DND-41 (cell line): ENCODE measurements at regions not wholly inside any gene's neighbourhood (a gene's known extent, or its start where the extent isn't known, plus 50 kb on each side); places are given as distances from the start of the nearest gene placed in this dataset.

ENCODE experiments used
- ATAC-seq: fragments of 200-7000 bp; cut with Tn5 transposase; 3 replicates; pipeline ENCODE4 v1.9.1; 2021; ENCODE audit warnings: low read depth; ENCODE audit not compliant: insufficient read depth
- DNase-seq: peaks from one replicate; pipeline ENCODE4 v3.0.0-alpha.2; 2020
- H2AFZ ChIP-seq: 2 replicates; pipeline ENCODE4 v1.6.0; 2012; ENCODE audit warnings: low read depth, low read length
- H3K27ac ChIP-seq: 2 replicates; pipeline ENCODE4 v1.5.1; 2012; ENCODE audit warnings: low read length, inconsistent platforms
- H3K27me3 ChIP-seq: fragments of 200-600 bp; sonication (generic); 2 replicates; pipeline ENCODE4 v1.6.0; 2012; ENCODE audit warnings: low read length, mild to moderate bottlenecking, inconsistent platforms; ENCODE audit not compliant: insufficient read depth, poor library complexity
- H3K36me3 ChIP-seq: 2 replicates; pipeline ENCODE4 v1.5.1; 2012; ENCODE audit warnings: low read length, inconsistent platforms; ENCODE audit not compliant: insufficient read depth
- H3K4me1 ChIP-seq: 2 replicates; pipeline ENCODE4 v1.5.1; 2012; ENCODE audit warnings: mild to moderate bottlenecking, low read length; ENCODE audit not compliant: insufficient read depth
- H3K4me2 ChIP-seq: 2 replicates; pipeline ENCODE4 v1.6.0; 2012; ENCODE audit warnings: mild to moderate bottlenecking, moderate library complexity, low read length, inconsistent platforms; ENCODE audit not compliant: insufficient read depth
- H3K4me3 ChIP-seq, 2 experiments: fragments of 200-600 bp in 1 of 2; shearing (Covaris generic) in 1 of 2; 2 replicates each; pipeline ENCODE4 v1.5.1; 2012 to 2016; ENCODE audit warnings: inconsistent platforms in 2 of 2, low read length in 2 of 2, mild to moderate bottlenecking in 2 of 2, low read depth in 1 of 2, moderate library complexity in 1 of 2
- H3K79me2 ChIP-seq: 2 replicates; pipeline ENCODE4 v1.6.0; 2012; ENCODE audit warnings: low read length, inconsistent platforms; ENCODE audit not compliant: insufficient read depth
- H3K9ac ChIP-seq: 2 replicates; pipeline ENCODE4 v1.6.0; 2012; ENCODE audit warnings: low read depth, mild to moderate bottlenecking, inconsistent platforms, low read length, moderate library complexity
- H3K9me3 ChIP-seq: 2 replicates; pipeline ENCODE4 v1.5.1; 2012; ENCODE audit warnings: low read length, moderate library complexity, mild to moderate bottlenecking, inconsistent platforms; ENCODE audit not compliant: insufficient read depth, severe bottlenecking
- H4K20me1 ChIP-seq: 2 replicates; pipeline ENCODE4 v1.6.0; 2012; ENCODE audit warnings: low read length; ENCODE audit not compliant: insufficient read depth
- CTCF ChIP-seq: IDR thresholded peaks from 2 replicates; pipeline ENCODE4 v1.5.1; 2012; ENCODE audit warnings: borderline replicate concordance, low read length, moderate library complexity, mild to moderate bottlenecking; ENCODE audit not compliant: poor library complexity, severe bottlenecking; ENCODE audit errors: extremely low read depth
- EZH2 ChIP-seq: IDR thresholded peaks from 3 replicates; pipeline ENCODE4 v1.6.1; 2012; ENCODE audit warnings: borderline replicate concordance, low read depth, mild to moderate bottlenecking, moderate library complexity, low read length, inconsistent platforms; ENCODE audit not compliant: severe bottlenecking

GRCh38 chr4:137455647-137456321 lies 76.5 kb downstream of the PCDH18 start:
- ATAC-seq: no peak
- DNase-seq: no peak
- no peak overlapping the region for H3K9ac ChIP-seq
- no peaks in the 10 kb centered on the region for H3K27me3 ChIP-seq
- H2AFZ ChIP-seq: no peak overlapping the region
- H3K36me3 ChIP-seq: no peaks in the 10 kb centered on the region
- H3K27ac ChIP-seq: no peak overlapping the region
- H3K4me3 ChIP-seq: no peak overlapping the region
- no peaks in the 10 kb centered on the region for H4K20me1 ChIP-seq
- no peak overlapping the region for H3K4me2 ChIP-seq
- H3K79me2 ChIP-seq: no peaks in the 10 kb centered on the region
- H3K9me3 ChIP-seq: no peaks in the 10 kb centered on the region
- TF ChIP-seq EZH2 (no peak), CTCF (no peak)
- H3K4me1 ChIP-seq: no peaks in the 10 kb centered on the region

GRCh38 chr4:137454767-137455166 lies 77.5 kb downstream of the PCDH18 start:
- TF ChIP-seq CTCF: no peak
- TF ChIP-seq EZH2: no peak
- H3K9me3 ChIP-seq: no peaks in the 10 kb centered on the region
- no peak for ATAC-seq

GRCh38 chr4:137452799-137453198 lies 79.5 kb downstream of the PCDH18 start:
- no peak for TF ChIP-seq EZH2
- H3K9ac ChIP-seq: no peak overlapping the region
- no peak overlapping the region for H3K4me3 ChIP-seq
- H3K9me3 ChIP-seq: no peaks in the 10 kb centered on the region
- H3K4me1 ChIP-seq: no peaks in the 10 kb centered on the region
- no peak overlapping the region for H3K4me2 ChIP-seq
- no peak overlapping the region for H3K27ac ChIP-seq
- H3K36me3 ChIP-seq: no peaks in the 10 kb centered on the region
- ATAC-seq (no peak), DNase-seq (no peak)
- no peaks in the 10 kb centered on the region for H4K20me1 ChIP-seq
- H3K27me3 ChIP-seq: no peaks in the 10 kb centered on the region
- no peak overlapping the region for H2AFZ ChIP-seq
- no peaks in the 10 kb centered on the region for H3K79me2 ChIP-seq

More at GRCh38 chr4:137454767-137455166, 77.5 kb downstream of the PCDH18 start:
- H3K27me3 ChIP-seq: no peaks in the 10 kb centered on the region
- no peak overlapping the region for H3K27ac ChIP-seq
- no peaks in the 10 kb centered on the region for H3K79me2 ChIP-seq
- H3K4me1 ChIP-seq: no peaks in the 10 kb centered on the region
- no peak overlapping the region for H3K4me2 ChIP-seq
- no peaks in the 10 kb centered on the region for H3K36me3 ChIP-seq
- H3K9ac ChIP-seq: no peak overlapping the region
- no peak overlapping the region for H3K4me3 ChIP-seq
- H4K20me1 ChIP-seq: no peaks in the 10 kb centered on the region
- DNase-seq: no peak
- no peak overlapping the region for H2AFZ ChIP-seq

GRCh38 chr4:137451172-137451825 lies 81.0 kb downstream of the PCDH18 start:
- H3K9me3 ChIP-seq: no peaks in the 10 kb centered on the region
- ATAC-seq (no peak), DNase-seq (no peak)
- no peaks in the 10 kb centered on the region for H4K20me1 ChIP-seq
- H3K27ac ChIP-seq: no peak overlapping the region
- no peak for TF ChIP-seq EZH2
- TF ChIP-seq CTCF: no peak
- no peak overlapping the region for H3K4me2 ChIP-seq
- no peaks in the 10 kb centered on the region for H3K27me3 ChIP-seq
- no peak overlapping the region for H3K9ac ChIP-seq
- H3K4me1 ChIP-seq: no peaks in the 10 kb centered on the region
- H3K36me3 ChIP-seq: no peaks in the 10 kb centered on the region
- no peak overlapping the region for H2AFZ ChIP-seq
- no peak overlapping the region for H3K4me3 ChIP-seq
- no peaks in the 10 kb centered on the region for H3K79me2 ChIP-seq
